Calu3 (cell line): ENCODE measurements at regions not wholly inside any gene's neighbourhood (a gene's known extent, or its start where the extent isn't known, plus 50 kb on each side); places are given as distances from the start of the nearest gene placed in this dataset.

Experiments used
- BruUV-seq: library from RNA; stranded (reverse); fragments of 400-500 nt; replicated peaks from 2 replicates; lab custom pipeline; 2021; lab: Mats Ljungman, UMichigan
- CTCF ChIA-PET: fragments of 300-600 bp; sonication (Branson Sonifier 250); formaldehyde crosslinking; loops from one replicate; lab custom pipeline; 2022; ENCODE audit warnings: antibody characterized with exemption; lab: Charles Lee
- DNase-seq: peaks from one replicate; pipeline ENCODE4 v3.0.0; 2022
- H3K27ac Mint-ChIP-seq: one replicate; pipeline ENCODE4 v1.8.0; 2022; ENCODE audit warnings: mixed read lengths; ENCODE audit not compliant: unreplicated experiment
- H3K27me3 Mint-ChIP-seq: one replicate; pipeline ENCODE4 v1.8.0; 2022; ENCODE audit warnings: mixed read lengths; ENCODE audit not compliant: unreplicated experiment
- H3K36me3 Mint-ChIP-seq: one replicate; pipeline ENCODE4 v1.8.0; 2022; ENCODE audit warnings: mild to moderate bottlenecking, moderate library complexity, mixed read lengths; ENCODE audit not compliant: insufficient read depth, unreplicated experiment
- H3K4me1 Mint-ChIP-seq: one replicate; pipeline ENCODE4 v1.8.0; 2022; ENCODE audit warnings: mild to moderate bottlenecking, low read depth, mixed read lengths; ENCODE audit not compliant: unreplicated experiment
- H3K4me3 Mint-ChIP-seq: one replicate; pipeline ENCODE4 v1.8.0; 2022; ENCODE audit warnings: mild to moderate bottlenecking, low read depth, moderate library complexity, mixed read lengths; ENCODE audit not compliant: unreplicated experiment
- H3K9me3 Mint-ChIP-seq: one replicate; pipeline ENCODE4 v1.8.0; 2022; ENCODE audit warnings: low read depth, mixed read lengths; ENCODE audit not compliant: unreplicated experiment
- intact Hi-C: fragments of 100-400 bp; cut with micrococcal nuclease; formaldehyde crosslinking; loops from one replicate; pipeline ENCODE4 v1.10.0; 2022; ENCODE audit not compliant: unreplicated experiment
- TF ChIP-seq, protein P1 (sequence below): fragments of 200-600 bp; IDR thresholded peaks from one replicate; pipeline ENCODE4 v1.8.0; 2022; ENCODE audit warnings: antibody characterized with exemption; ENCODE audit not compliant: unreplicated experiment

DNA sequence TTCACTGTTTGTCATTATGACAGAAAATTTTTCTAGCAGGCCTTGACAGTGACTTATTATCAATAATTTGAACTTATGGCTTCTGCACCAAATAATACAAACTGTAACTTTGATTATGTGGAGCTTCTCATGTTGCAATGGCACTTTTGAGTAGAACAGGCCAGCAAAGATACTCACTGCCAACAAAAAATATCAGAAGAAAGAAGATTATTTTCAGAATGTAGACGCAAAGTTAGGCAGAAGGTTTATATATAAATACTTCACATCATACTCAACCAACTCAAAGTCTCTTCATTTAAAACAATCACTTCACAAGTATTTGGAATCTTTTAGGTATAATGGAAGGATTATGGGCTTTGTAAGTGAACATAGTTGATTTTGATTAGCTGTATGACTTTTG lies 893.0 kb downstream of the ROBO2 start:
- intact Hi-C loops: no loop called here
- H3K4me1 Mint-ChIP-seq: peaks cover 23% of the 10 kb centered on the region
- no peaks in the 10 kb centered on the region for H3K36me3 Mint-ChIP-seq
- no peak overlapping the region for H3K27ac Mint-ChIP-seq
- H3K9me3 Mint-ChIP-seq: peaks cover 3% of the 10 kb centered on the region
- TF ChIP-seq, protein P1, sequence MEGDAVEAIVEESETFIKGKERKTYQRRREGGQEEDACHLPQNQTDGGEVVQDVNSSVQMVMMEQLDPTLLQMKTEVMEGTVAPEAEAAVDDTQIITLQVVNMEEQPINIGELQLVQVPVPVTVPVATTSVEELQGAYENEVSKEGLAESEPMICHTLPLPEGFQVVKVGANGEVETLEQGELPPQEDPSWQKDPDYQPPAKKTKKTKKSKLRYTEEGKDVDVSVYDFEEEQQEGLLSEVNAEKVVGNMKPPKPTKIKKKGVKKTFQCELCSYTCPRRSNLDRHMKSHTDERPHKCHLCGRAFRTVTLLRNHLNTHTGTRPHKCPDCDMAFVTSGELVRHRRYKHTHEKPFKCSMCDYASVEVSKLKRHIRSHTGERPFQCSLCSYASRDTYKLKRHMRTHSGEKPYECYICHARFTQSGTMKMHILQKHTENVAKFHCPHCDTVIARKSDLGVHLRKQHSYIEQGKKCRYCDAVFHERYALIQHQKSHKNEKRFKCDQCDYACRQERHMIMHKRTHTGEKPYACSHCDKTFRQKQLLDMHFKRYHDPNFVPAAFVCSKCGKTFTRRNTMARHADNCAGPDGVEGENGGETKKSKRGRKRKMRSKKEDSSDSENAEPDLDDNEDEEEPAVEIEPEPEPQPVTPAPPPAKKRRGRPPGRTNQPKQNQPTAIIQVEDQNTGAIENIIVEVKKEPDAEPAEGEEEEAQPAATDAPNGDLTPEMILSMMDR: no peak
- DNase-seq: no peak
- H3K4me3 Mint-ChIP-seq: no peak overlapping the region
- CTCF ChIA-PET: no interaction called here
- no peaks in the 10 kb centered on the region for H3K27me3 Mint-ChIP-seq
- BruUV-seq: no TSS peak

DNA sequence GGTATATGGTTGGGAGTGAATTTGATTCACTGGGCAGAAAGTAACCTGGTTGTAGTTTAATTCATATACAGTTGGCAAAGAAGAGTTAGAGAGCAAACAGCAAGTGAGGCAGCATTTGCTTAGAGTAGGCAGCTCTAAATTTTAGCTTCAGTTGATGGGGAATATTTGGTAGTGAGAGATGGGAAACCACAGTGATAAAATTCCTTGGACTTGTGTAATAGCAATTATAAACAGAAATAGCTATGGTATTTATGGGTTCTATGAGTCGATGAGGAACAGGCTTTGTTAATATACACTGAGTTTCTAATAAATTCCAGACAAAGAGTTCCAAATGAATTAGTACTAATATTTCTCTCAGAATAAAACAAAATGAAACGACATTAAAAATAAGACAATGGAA lies 894.0 kb downstream of the ROBO2 start:
- CTCF ChIA-PET: interaction anchor here (0.7 kb wide), 1 partner anchor 115 kb away, joined by 3 read pairs; no protein-coding TSS in a partner anchor
- H3K9me3 Mint-ChIP-seq: peaks cover 8% of the 10 kb centered on the region
- H3K4me3 Mint-ChIP-seq: no peak overlapping the region
- peaks cover 23% of the 10 kb centered on the region for H3K4me1 Mint-ChIP-seq
- H3K27ac Mint-ChIP-seq: no peak overlapping the region
- DNase-seq: no peak
- intact Hi-C loops: no loop called here
- TF ChIP-seq, protein P1: no peak
- no peaks in the 10 kb centered on the region for H3K36me3 Mint-ChIP-seq
- no peaks in the 10 kb centered on the region for H3K27me3 Mint-ChIP-seq
- no TSS peak for BruUV-seq

- intact Hi-C loops: no loop called here
Observed at GRCh38 chr3:77935418-77935817, 895.5 kb downstream of the ROBO2 start.

DNA sequence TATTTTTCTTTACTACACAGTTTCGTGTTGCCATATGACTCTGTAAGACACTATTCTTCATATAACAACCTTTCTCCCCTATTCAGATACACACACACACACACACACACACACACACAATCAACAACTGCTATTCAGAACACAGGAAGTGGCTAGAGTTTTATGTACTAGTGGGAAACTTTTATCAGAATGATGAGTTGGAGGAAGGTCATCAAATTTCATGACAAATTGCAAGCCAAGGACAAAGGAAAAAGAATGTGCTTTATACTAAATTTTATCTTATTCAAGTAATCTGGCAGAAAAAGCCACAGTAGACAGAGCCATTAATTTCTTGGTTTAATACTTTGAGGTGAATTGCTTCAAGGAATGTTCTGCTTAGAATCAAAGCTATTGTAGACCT lies 899.8 kb downstream of the ROBO2 start:
- intact Hi-C loops: no loop called here
- Mint-ChIP-seq H3K4me1 (peaks cover 13% of the 10 kb centered on the region), H3K36me3 (no peaks in the 10 kb centered on the region), H3K27ac (no peak overlapping the region), H3K4me3 (no peak overlapping the region), H3K27me3 (no peaks in the 10 kb centered on the region), H3K9me3 (peaks cover 10% of the 10 kb centered on the region)
- CTCF ChIA-PET: no interaction called here
- DNase-seq: no peak
- no TSS peak for BruUV-seq
- TF ChIP-seq, protein P1: no peak

More at GRCh38 chr3:77935418-77935817, 895.5 kb downstream of the ROBO2 start:
- peak overlapping the region; percentile 11 for H3K4me3 Mint-ChIP-seq
- TF ChIP-seq, protein P1: no peak
- peak; percentile 30 for DNase-seq
- no TSS peak for BruUV-seq
- H3K36me3 Mint-ChIP-seq: no peaks in the 10 kb centered on the region
- CTCF ChIA-PET: no interaction called here
- peaks cover 23% of the 10 kb centered on the region for H3K4me1 Mint-ChIP-seq
- peaks cover 8% of the 10 kb centered on the region for H3K9me3 Mint-ChIP-seq
- H3K27ac Mint-ChIP-seq: peak overlapping the region; percentile 71
- H3K27me3 Mint-ChIP-seq: no peaks in the 10 kb centered on the region
